ENCODE measurements at regions not wholly inside any gene's neighbourhood (a gene's known extent, or its start where the extent isn't known, plus 50 kb on each side); places are given as distances from the start of the nearest gene placed in this dataset.
A peak's percentile ranks its signal among the peaks of the same experiment; 100 is the strongest.

GRCh38 chr15:35206060-35206675 is 121.1 kb upstream of the NANOGP8 start:
- no peak overlapping the region for H3K23ac ChIP-seq (ENCODE audit: low read depth, low read length)
- no peak overlapping the region for H3K4ac ChIP-seq (ENCODE audit: low read depth, low read length)
- H2BK5ac ChIP-seq (ENCODE audit: low read depth, low read length, poor library complexity, severe bottlenecking): no peak overlapping the region
- no TSS peak for BruUV-seq (replicated peaks)
- H2BK120ac ChIP-seq (ENCODE audit: low read depth, low read length): no peak overlapping the region
- H3K4me1 ChIP-seq (ENCODE audit: control insufficient read depth, insufficient read depth, low read length): no peaks in the 10 kb centered on the region
- dilution Hi-C loops (cut with HindIII; ENCODE audit: low sequenced_read_pairs, unreplicated experiment) (no loop called here), in situ Hi-C loops (cut with MboI; ENCODE audit: low sequenced_read_pairs) (no loop called here), intact Hi-C loops (cut with micrococcal nuclease) (no loop called here)
- no peak overlapping the region for H3K56ac ChIP-seq (ENCODE audit: extremely low read depth, insufficient read depth, low read length)
- H3K36me3 ChIP-seq (ENCODE audit: control insufficient read depth, insufficient read depth, low read length): no peaks in the 10 kb centered on the region
- POLR2A ChIA-PET (ENCODE audit: unreplicated experiment): interaction anchor here (0.6 kb wide), 2 partner anchors 83 to 1564 kb away, joined by 5 read pairs; no protein-coding TSS in a partner anchor
- H3K9me1 ChIP-seq (ENCODE audit: insufficient read depth, low read length): no peaks in the 10 kb centered on the region
- H2AFZ ChIP-seq (replicated peaks; ENCODE audit: low read length, poor library complexity): no peak overlapping the region
- no peaks in the 10 kb centered on the region for H4K20me1 ChIP-seq (ENCODE audit: insufficient read depth, low read length)
- H3K9ac ChIP-seq (ENCODE audit: low read depth, low read length): no peak overlapping the region
- no peaks in the 10 kb centered on the region for H3K27me3 ChIP-seq (ENCODE audit: control insufficient read depth, insufficient read depth, low read length)
- H3K9me3 ChIP-seq (ENCODE audit: control insufficient read depth, insufficient read depth, low read length): no peaks in the 10 kb centered on the region
- CTCF ChIA-PET: interaction anchor here (0.6 to 1.0 kb wide), 2 partner anchors 9 to 12 kb away, joined by 3 read pairs; no protein-coding TSS in a partner anchor
- H2AK5ac ChIP-seq (ENCODE audit: low read depth, low read length): no peak overlapping the region
- H4K5ac ChIP-seq (ENCODE audit: low read depth, low read length): no peak overlapping the region
- DNase-seq: peak; percentile 13
- no CpG with 5 or more reads among the region's 2 CpGs for WGBS, 2 experiments (ENCODE audit: extremely low coverage in 2 of 2, insufficient read length in 1 of 2)
- H3K4me3 ChIP-seq (ENCODE audit: insufficient read depth, low read depth, low read length): no peak overlapping the region
- TF ChIP-seq RAD21 (IDR thresholded peaks at IDR 0.05; ENCODE audit: low read length) (peak; percentile 25; the same call in 1 of the 2 replicates), RCOR1 (IDR thresholded peaks at IDR 0.05; ENCODE audit: insufficient replicate concordance, low read length) (no peak), BHLHE40 (IDR thresholded peaks at IDR 0.05; ENCODE audit: low read depth, low read length) (no peak), CTCF (conservative IDR thresholded peaks at IDR 0.05; ENCODE audit: low read depth, low read length) (peak; percentile 36), ELK1 (IDR thresholded peaks at IDR 0.05; ENCODE audit: borderline replicate concordance, low read depth, low read length) (no peak), MAFK (IDR thresholded peaks at IDR 0.05; ENCODE audit: low read depth, low read length) (no peak), CHD1 (IDR thresholded peaks at IDR 0.05; ENCODE audit: low read depth, low read length) (no peak)
- H4K91ac ChIP-seq (ENCODE audit: insufficient read depth, low read depth, low read length): no peak overlapping the region
- no peak overlapping the region for H2AK9ac ChIP-seq (replicated peaks; ENCODE audit: low read depth, low read length, poor library complexity)
- H3K14ac ChIP-seq (replicated peaks; ENCODE audit: low read depth, low read length): no peak overlapping the region
- no peak overlapping the region for H3K27ac ChIP-seq (ENCODE audit: insufficient read depth, low read length)
- no peak overlapping the region for H2BK20ac ChIP-seq (ENCODE audit: low read depth, low read length)
- no peak overlapping the region for H3K18ac ChIP-seq (ENCODE audit: low read depth, low read length)
- no peak for ATAC-seq (ENCODE audit: low read depth)
- no peak overlapping the region for H2BK15ac ChIP-seq (ENCODE audit: low read depth, low read length)
- no peak overlapping the region for H4K8ac ChIP-seq (ENCODE audit: low read depth in 2 of 2, low read length in 2 of 2)
- no peak overlapping the region for H3K4me2 ChIP-seq (ENCODE audit: low read depth, low read length)
- H3K79me1 ChIP-seq (ENCODE audit: low read depth in 1 of 2, low read length in 2 of 2): no peaks in the 10 kb centered on the region
